ENCODE measurements at regions not wholly inside any gene's neighbourhood (a gene's known extent, or its start where the extent isn't known, plus 50 kb on each side); places are given as distances from the start of the nearest gene placed in this dataset.

GRCh38 chr4:11537846-11538245 is 109.2 kb upstream of the HS3ST1 start:
- H3K27me3 Mint-ChIP-seq (ENCODE audit: insufficient read depth) = no peaks in the 10 kb centered on the region
- no peak overlapping the region for H3K4me3 Mint-ChIP-seq
- TF ChIP-seq CTCF (IDR thresholded peaks at IDR 0.05) = no peak
- H3K27ac Mint-ChIP-seq = no peak overlapping the region
- no peaks in the 10 kb centered on the region for H3K36me3 Mint-ChIP-seq (ENCODE audit: low read depth)
- H3K4me1 Mint-ChIP-seq (ENCODE audit: low read depth) = no peaks in the 10 kb centered on the region
- peaks cover 35% of the 10 kb centered on the region for H3K9me3 Mint-ChIP-seq
- no peak for DNase-seq

GRCh38 chr4:11535333-11535732 is 106.6 kb upstream of the HS3ST1 start:
- Mint-ChIP-seq H3K36me3 (ENCODE audit: low read depth) (peaks cover 5% of the 10 kb centered on the region; the same call in 1 of the 2 replicates), H3K4me3 (no peak overlapping the region), H3K27ac (no peak overlapping the region), H3K9me3 (peaks cover 40% of the 10 kb centered on the region), H3K27me3 (ENCODE audit: insufficient read depth) (no peaks in the 10 kb centered on the region), H3K4me1 (ENCODE audit: low read depth) (no peaks in the 10 kb centered on the region)
- TF ChIP-seq CTCF (IDR thresholded peaks at IDR 0.05) = no peak
- DNase-seq = no peak

GRCh38 chr4:11534623-11535302 is 106.1 kb upstream of the HS3ST1 start:
- Mint-ChIP-seq H3K4me1 (ENCODE audit: low read depth) (no peaks in the 10 kb centered on the region), H3K9me3 (peaks cover 42% of the 10 kb centered on the region), H3K4me3 (no peak overlapping the region), H3K27ac (no peak overlapping the region), H3K27me3 (ENCODE audit: insufficient read depth) (no peaks in the 10 kb centered on the region), H3K36me3 (ENCODE audit: low read depth) (peaks cover 5% of the 10 kb centered on the region; the same call in 1 of the 2 replicates)
- TF ChIP-seq CTCF (IDR thresholded peaks at IDR 0.05) = no peak
- no peak for DNase-seq

GRCh38 chr4:11532138-11532537 is 103.4 kb upstream of the HS3ST1 start:
- H3K27ac Mint-ChIP-seq = no peak overlapping the region
- H3K9me3 Mint-ChIP-seq = peaks cover 38% of the 10 kb centered on the region
- no peak for TF ChIP-seq CTCF (IDR thresholded peaks at IDR 0.05)
- DNase-seq = no peak
- no peaks in the 10 kb centered on the region for H3K27me3 Mint-ChIP-seq (ENCODE audit: insufficient read depth)
- H3K4me3 Mint-ChIP-seq = no peak overlapping the region
- no peaks in the 10 kb centered on the region for H3K4me1 Mint-ChIP-seq (ENCODE audit: low read depth)
- H3K36me3 Mint-ChIP-seq (ENCODE audit: low read depth) = peaks cover 5% of the 10 kb centered on the region; the same call in 1 of the 2 replicates

- TF ChIP-seq CTCF (IDR thresholded peaks at IDR 0.05) = no peak
Observed at GRCh38 chr4:11529625-11530201, 101.0 kb upstream of the HS3ST1 start.

More at GRCh38 chr4:11529625-11530201, 101.0 kb upstream of the HS3ST1 start:
- Mint-ChIP-seq H3K27me3 (ENCODE audit: insufficient read depth) (no peaks in the 10 kb centered on the region; the same call in 1 of the 2 replicates), H3K9me3 (peaks cover 33% of the 10 kb centered on the region), H3K4me1 (ENCODE audit: low read depth) (no peaks in the 10 kb centered on the region), H3K4me3 (no peak overlapping the region), H3K27ac (no peak overlapping the region), H3K36me3 (ENCODE audit: low read depth) (peaks cover 5% of the 10 kb centered on the region; the same call in 1 of the 2 replicates)
- DNase-seq = no peak
